GM12875 (cell line): ENCODE measurements at regions not wholly inside any gene's neighbourhood (a gene's known extent, or its start where the extent isn't known, plus 50 kb on each side); places are given as distances from the start of the nearest gene placed in this dataset.

ENCODE experiments used
- H3K4me3 ChIP-seq: one replicate; pipeline ENCODE4 v1.5.1; 2011; ENCODE audit warnings: low read depth, low read length, control low read depth
- CTCF ChIP-seq: IDR thresholded peaks from 2 replicates; pipeline ENCODE4 v1.5.1; 2011; ENCODE audit warnings: low read depth, mild to moderate bottlenecking, control low read depth, inconsistent platforms, low read length, moderate library complexity, borderline replicate concordance; ENCODE audit not compliant: insufficient read depth

- H3K4me3 ChIP-seq = no peak overlapping the region
- TF ChIP-seq CTCF = no peak
Measured at GRCh38 chr4:136858903-136859302, 673.4 kb downstream of the PCDH18 start.

- TF ChIP-seq CTCF = no peak
- no peak overlapping the region for H3K4me3 ChIP-seq
Measured at GRCh38 chr4:136855886-136856285, 676.4 kb downstream of the PCDH18 start.

- H3K4me3 ChIP-seq = no peak overlapping the region
- TF ChIP-seq CTCF = no peak
Measured at GRCh38 chr4:136850446-136850845, 681.8 kb downstream of the PCDH18 start.

- no peak for TF ChIP-seq CTCF
- H3K4me3 ChIP-seq = no peak overlapping the region
Measured at GRCh38 chr4:136847881-136848621, 684.2 kb downstream of the PCDH18 start.

- no peak overlapping the region for H3K4me3 ChIP-seq
- TF ChIP-seq CTCF = no peak
Measured at GRCh38 chr4:136841526-136841925, 690.8 kb downstream of the PCDH18 start.

GRCh38 chr4:136838607-136839006 lies 693.7 kb downstream of the PCDH18 start:
- H3K4me3 ChIP-seq = no peak overlapping the region
- TF ChIP-seq CTCF = no peak

- no peak overlapping the region for H3K4me3 ChIP-seq
- TF ChIP-seq CTCF = no peak
Measured at GRCh38 chr4:136831553-136831952, 700.7 kb downstream of the PCDH18 start.
